Activated CD4-positive, alpha-beta T cell treated with anti-CD3 and anti-CD28 coated beads for 36 hours (primary cell): ENCODE measurements at regions not wholly inside any gene's neighbourhood (a gene's known extent, or its start where the extent isn't known, plus 50 kb on each side); places are given as distances from the start of the nearest gene placed in this dataset.
"Not testable (repeated sequence)": the region's sequence is repeated elsewhere in the genome, so short reads cannot be mapped to it uniquely, and the experiment has no call there.

Source experiments
- ATAC-seq: fragments of 200-7000 bp; cut with Tn5 transposase; one replicate; pipeline ENCODE4 v1.10.0; 2021; ENCODE audit warnings: mild to moderate bottlenecking, moderate library complexity
- CTCF ChIA-PET: fragments of 350-600 bp; sonication (Branson Sonifier 250); formaldehyde crosslinking; loops from one replicate; lab custom pipeline; 2021; ENCODE audit warnings: antibody characterized with exemption; lab: Charles Lee
- POLR2A ChIA-PET: fragments of 350-600 bp; sonication (Branson Sonifier 250); formaldehyde crosslinking; loops from one replicate; lab custom pipeline; 2021; ENCODE audit warnings: antibody characterized with exemption, inconsistent platforms; lab: Charles Lee
- DNase-seq: peaks from one replicate; pipeline ENCODE4 v3.0.0-alpha.2; 2020
- H3K27ac Mint-ChIP-seq: one replicate; pipeline ENCODE4 v1.8.0; 2021; ENCODE audit warnings: mixed read lengths
- H3K27me3 Mint-ChIP-seq: one replicate; pipeline ENCODE4 v1.8.0; 2021; ENCODE audit warnings: mixed read lengths
- H3K36me3 Mint-ChIP-seq: one replicate; pipeline ENCODE4 v1.8.0; 2021; ENCODE audit warnings: low read depth, mixed read lengths
- H3K4me1 Mint-ChIP-seq: one replicate; pipeline ENCODE4 v1.8.0; 2021; ENCODE audit warnings: mixed read lengths
- H3K4me3 Mint-ChIP-seq: one replicate; pipeline ENCODE4 v1.8.0; 2021; ENCODE audit warnings: mild to moderate bottlenecking, moderate library complexity, mixed read lengths
- H3K9me3 Mint-ChIP-seq: one replicate; pipeline ENCODE4 v1.8.0; 2021; ENCODE audit warnings: low read depth, mixed read lengths
- intact Hi-C, 2 experiments: fragments of 100-400 bp; cut with DNase I in 1 of 2; cut with micrococcal nuclease in 1 of 2; formaldehyde crosslinking; loops; one replicate each; pipeline versions ENCODE4 v1.14.2 to v1.15.1; 2022 to 2024; cut with DNase I, micrococcal nuclease

DNA sequence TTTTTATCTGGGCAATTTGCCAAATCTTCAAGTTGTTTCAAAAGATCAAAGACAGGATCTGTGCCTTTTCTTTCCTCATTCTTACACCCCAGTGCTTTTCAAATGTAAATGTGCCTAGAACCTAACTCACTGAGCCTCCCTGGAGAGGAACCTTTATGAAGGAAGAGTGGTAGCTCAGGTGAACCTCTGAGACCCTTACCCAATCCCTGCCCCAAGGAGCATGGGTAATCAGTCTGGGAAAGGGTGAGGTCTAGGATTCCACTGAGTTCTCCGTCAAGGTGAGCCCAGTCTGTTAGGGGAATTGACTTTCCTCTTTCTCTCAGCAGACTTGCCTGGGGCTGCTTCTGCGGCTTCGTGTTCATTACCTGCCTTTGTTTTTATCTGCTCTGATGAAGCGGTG lies 88.1 kb upstream of the MAP4K4 start:
- H3K9me3 Mint-ChIP-seq: no peaks in the 10 kb centered on the region
- H3K4me1 Mint-ChIP-seq: peaks cover 2% of the 10 kb centered on the region
- H3K27ac Mint-ChIP-seq: no peak overlapping the region
- DNase-seq: no peak
- ChIA-PET CTCF (interaction anchor here (1.5 kb wide), 1 partner anchor 42 kb away, joined by 3 read pairs; no protein-coding TSS in a partner anchor), POLR2A (no interaction called here)
- no peak for ATAC-seq
- no peaks in the 10 kb centered on the region for H3K27me3 Mint-ChIP-seq
- H3K4me3 Mint-ChIP-seq: no peak overlapping the region
- no peaks in the 10 kb centered on the region for H3K36me3 Mint-ChIP-seq
- intact Hi-C loops: no loop called here

DNA sequence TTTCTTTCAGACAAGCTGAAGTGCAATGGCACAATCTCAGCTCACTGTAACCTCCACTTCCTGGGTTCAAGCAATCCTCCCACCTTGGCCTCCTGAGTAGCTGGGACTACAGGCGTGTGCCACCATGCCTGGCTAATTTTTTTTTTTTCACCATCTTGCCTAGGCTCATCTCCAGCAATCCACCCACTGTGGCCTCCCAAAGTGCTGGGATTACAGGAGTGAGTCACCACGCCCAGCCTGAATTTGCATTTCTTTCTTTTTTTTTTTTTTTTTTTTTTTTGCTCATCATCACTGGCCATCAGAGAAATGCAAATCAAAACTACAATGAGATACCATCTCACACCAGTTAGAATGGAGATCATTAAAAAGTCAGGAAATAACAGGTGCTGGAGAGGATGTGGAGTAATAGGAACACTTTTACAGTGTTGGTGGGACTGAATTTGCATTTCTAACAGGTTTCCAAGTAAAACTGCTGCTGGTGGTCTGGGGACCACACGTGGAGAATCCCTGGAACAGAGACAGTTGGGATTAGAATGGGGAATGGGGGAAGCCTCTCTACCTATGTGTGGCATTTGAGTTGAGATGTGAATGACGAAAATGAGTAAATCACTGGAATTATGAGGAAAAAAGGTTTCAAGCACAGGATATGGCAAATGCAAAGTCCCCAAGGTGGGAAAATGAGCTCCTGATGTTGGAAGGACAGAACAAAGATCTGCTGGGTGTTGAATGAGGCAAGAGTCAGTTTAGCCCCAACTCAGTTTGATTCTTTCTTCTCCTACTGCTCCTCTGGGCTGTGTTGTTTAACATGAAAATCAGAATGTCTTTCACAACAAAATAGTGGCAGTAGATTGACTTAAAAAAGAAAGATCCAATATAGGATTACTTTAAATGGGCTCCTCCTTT lies 88.8 kb upstream of the MAP4K4 start:
- ATAC-seq: no peak
- CTCF ChIA-PET: interaction anchor here (0.9 to 1.5 kb wide), 2 partner anchors 43 to 264 kb away, joined by 3 to 5 read pairs; no protein-coding TSS in a partner anchor
- intact Hi-C loops: no loop called here
- no peaks in the 10 kb centered on the region for H3K9me3 Mint-ChIP-seq
- no peaks in the 10 kb centered on the region for H3K27me3 Mint-ChIP-seq
- no peaks in the 10 kb centered on the region for H3K4me1 Mint-ChIP-seq
- H3K4me3 Mint-ChIP-seq: no peak overlapping the region
- H3K36me3 Mint-ChIP-seq: no peaks in the 10 kb centered on the region
- no peak for DNase-seq
- H3K27ac Mint-ChIP-seq: no peak overlapping the region
- POLR2A ChIA-PET: no interaction called here

DNA sequence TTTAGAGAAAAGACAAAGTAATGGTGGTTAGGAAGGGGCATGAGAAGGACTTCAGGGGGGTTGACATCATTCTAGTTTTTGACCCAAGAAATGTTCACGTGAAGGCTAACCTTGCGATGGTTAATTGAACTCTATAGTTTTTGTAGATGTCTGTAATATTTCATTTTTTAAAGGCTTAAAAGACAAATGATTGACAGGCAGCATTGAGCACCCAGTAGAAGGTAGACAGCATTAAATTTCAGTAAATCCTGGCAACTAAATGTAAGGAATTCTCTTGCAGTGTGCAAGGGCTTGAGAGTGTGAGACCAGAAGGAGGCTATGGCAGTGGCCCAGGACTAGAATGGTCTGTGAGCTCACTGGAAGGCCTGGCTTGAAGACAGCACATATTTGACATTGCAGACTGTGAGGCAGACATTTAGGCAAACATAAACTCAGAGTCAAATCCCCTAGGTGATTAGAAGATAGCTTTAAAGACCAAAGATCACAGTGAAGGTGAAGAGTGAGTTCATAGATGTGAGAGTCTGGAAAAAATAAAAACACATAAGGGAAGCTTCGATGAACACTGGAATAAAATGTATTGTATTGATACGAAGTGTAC lies 100.1 kb upstream of the MAP4K4 start:
- Mint-ChIP-seq H3K36me3 (no peaks in the 10 kb centered on the region), H3K4me1 (peaks cover 19% of the 10 kb centered on the region), H3K27ac (no peak overlapping the region), H3K4me3 (no peak overlapping the region), H3K27me3 (no peaks in the 10 kb centered on the region), H3K9me3 (no peaks in the 10 kb centered on the region)
- DNase-seq (no peak), ATAC-seq (no peak)
- ChIA-PET POLR2A (no interaction called here), CTCF (interaction anchor here (0.6 to 1.3 kb wide), 2 partner anchors 44 to 226 kb away, joined by 3 read pairs; no protein-coding TSS in a partner anchor)
- intact Hi-C loops: no loop called here

GRCh38 chr2:101596333-101596732 lies 101.2 kb upstream of the MAP4K4 start:
- no peaks in the 10 kb centered on the region for H3K27me3 Mint-ChIP-seq
- no peaks in the 10 kb centered on the region for H3K36me3 Mint-ChIP-seq
- no peaks in the 10 kb centered on the region for H3K9me3 Mint-ChIP-seq
- peaks cover 19% of the 10 kb centered on the region for H3K4me1 Mint-ChIP-seq
- no peak for DNase-seq
- ChIA-PET POLR2A (no interaction called here), CTCF (interaction anchor here (1.3 kb wide), 1 partner anchor 43 kb away, joined by 3 read pairs; no protein-coding TSS in a partner anchor)
- no peak overlapping the region for H3K4me3 Mint-ChIP-seq
- H3K27ac Mint-ChIP-seq: no peak overlapping the region
- intact Hi-C loops: no loop called here
- ATAC-seq: no peak

DNA sequence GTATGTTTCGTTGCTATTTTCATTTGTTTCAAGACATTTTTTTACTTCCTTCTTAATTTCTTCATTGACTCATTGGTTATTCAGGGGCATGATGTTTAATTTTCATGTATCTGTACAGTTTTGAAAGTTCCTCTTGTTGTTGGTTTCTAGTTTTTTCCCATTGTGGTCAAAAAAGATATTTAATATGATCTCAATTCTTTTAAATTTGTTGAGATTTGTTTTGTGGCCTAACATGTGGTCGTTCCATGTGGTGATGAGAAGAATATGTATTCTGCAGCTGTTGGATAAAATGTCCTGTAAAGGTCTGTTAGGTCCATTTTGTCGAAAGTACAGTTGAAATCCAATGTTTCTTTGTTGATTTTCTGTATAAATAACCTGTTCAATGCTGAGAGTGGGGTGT lies 110.3 kb upstream of the MAP4K4 start:
- H3K4me3 Mint-ChIP-seq: no peak overlapping the region
- ChIA-PET CTCF (interaction anchor here (1.1 kb wide), 1 partner anchor 11 kb away, joined by 4 read pairs; no protein-coding TSS in a partner anchor), POLR2A (no interaction called here)
- H3K9me3 Mint-ChIP-seq: peaks cover 5% of the 10 kb centered on the region
- H3K27ac Mint-ChIP-seq: no peak overlapping the region
- no peak for DNase-seq
- H3K4me1 Mint-ChIP-seq: no peaks in the 10 kb centered on the region
- H3K36me3 Mint-ChIP-seq: no peaks in the 10 kb centered on the region
- intact Hi-C loops: no loop called here
- no peak for ATAC-seq
- H3K27me3 Mint-ChIP-seq: no peaks in the 10 kb centered on the region

GRCh38 chr2:101583861-101584260 lies 108.9 kb upstream of the RFX8 start:
- intact Hi-C loops: no loop called here
- ChIA-PET POLR2A (no interaction called here), CTCF (no interaction called here)
- no peak overlapping the region for H3K4me3 Mint-ChIP-seq
- DNase-seq: no peak
- no peak for ATAC-seq
- no peaks in the 10 kb centered on the region for H3K36me3 Mint-ChIP-seq
- peaks cover 6% of the 10 kb centered on the region for H3K9me3 Mint-ChIP-seq
- no peaks in the 10 kb centered on the region for H3K4me1 Mint-ChIP-seq
- no peak overlapping the region for H3K27ac Mint-ChIP-seq
- H3K27me3 Mint-ChIP-seq: no peaks in the 10 kb centered on the region

- CTCF ChIA-PET: no interaction called here
- H3K36me3 Mint-ChIP-seq: no peaks in the 10 kb centered on the region
- no peak overlapping the region for H3K4me3 Mint-ChIP-seq
Measured at GRCh38 chr2:101581675-101582299, 106.9 kb upstream of the RFX8 start.

DNA sequence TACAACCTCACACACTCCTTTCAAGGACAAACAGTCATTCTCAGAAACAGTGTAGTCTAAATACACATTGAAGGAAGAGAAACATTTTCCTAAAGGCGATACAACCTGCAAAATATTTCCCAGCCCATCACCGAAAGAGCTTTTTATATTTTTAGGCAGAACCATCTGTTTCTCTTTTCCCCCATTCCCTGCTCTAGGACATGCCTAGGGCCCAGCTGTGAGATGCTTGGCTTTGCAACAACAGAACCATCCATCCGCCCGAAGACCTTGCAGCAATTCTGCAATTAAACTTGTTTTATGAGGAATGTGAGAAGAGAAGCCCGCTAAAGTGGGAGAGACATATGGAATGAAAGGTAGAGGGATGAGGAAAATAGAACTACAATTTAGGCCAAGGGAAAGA lies 105.6 kb upstream of the RFX8 start:
- Mint-ChIP-seq H3K4me1 (peaks cover 14% of the 10 kb centered on the region), H3K4me3 (no peak overlapping the region), H3K36me3 (no peaks in the 10 kb centered on the region), H3K9me3 (peaks cover 4% of the 10 kb centered on the region), H3K27me3 (no peaks in the 10 kb centered on the region), H3K27ac (no peak overlapping the region)
- ATAC-seq (no peak), DNase-seq (no peak)
- ChIA-PET CTCF (no interaction called here), POLR2A (no interaction called here)
- intact Hi-C loops: no loop called here

More at GRCh38 chr2:101581675-101582299, 106.9 kb upstream of the RFX8 start:
- ATAC-seq (no peak), DNase-seq (no peak)
- no peaks in the 10 kb centered on the region for H3K27me3 Mint-ChIP-seq
- H3K4me1 Mint-ChIP-seq: peaks cover 7% of the 10 kb centered on the region
- H3K27ac Mint-ChIP-seq: no peak overlapping the region
- intact Hi-C loops: no loop called here
- peaks cover 4% of the 10 kb centered on the region for H3K9me3 Mint-ChIP-seq
- POLR2A ChIA-PET: no interaction called here

DNA sequence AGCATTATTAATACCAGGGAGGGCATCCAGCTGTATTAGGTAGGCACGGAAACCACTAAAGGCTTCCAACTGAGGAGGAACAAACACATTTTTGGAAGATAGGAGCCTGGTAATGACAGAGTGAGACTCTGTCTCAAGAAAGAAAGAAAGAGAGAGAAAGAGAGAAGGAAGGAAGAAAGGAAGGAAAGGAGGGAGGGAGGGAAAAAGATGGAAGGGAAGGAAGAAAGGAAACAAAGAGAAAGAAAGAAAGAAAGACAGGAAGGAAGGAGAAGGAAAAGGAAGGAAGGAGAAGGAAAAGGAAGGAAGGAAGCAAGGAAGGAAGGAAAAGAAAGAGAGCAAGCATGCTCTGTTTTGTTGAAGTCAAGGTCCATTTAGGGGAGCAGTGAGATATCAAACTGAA lies 103.8 kb upstream of the RFX8 start:
- H3K27ac Mint-ChIP-seq: no peak overlapping the region
- H3K27me3 Mint-ChIP-seq: no peaks in the 10 kb centered on the region

GRCh38 chr2:101578135-101578534 lies 103.2 kb upstream of the RFX8 start:
- DNase-seq, ATAC-seq, H3K9me3 Mint-ChIP-seq, H3K27ac Mint-ChIP-seq, H3K36me3 Mint-ChIP-seq, intact Hi-C loops, H3K27me3 Mint-ChIP-seq, CTCF ChIA-PET, H3K4me3 Mint-ChIP-seq: not testable (repeated sequence)
- POLR2A ChIA-PET: interaction anchor here (0.8 kb wide), 1 partner anchor 312 kb away, joined by 4 read pairs; no protein-coding TSS in a partner anchor
- peaks cover 17% of the 10 kb centered on the region for H3K4me1 Mint-ChIP-seq

More for the DNA sequence above, 103.8 kb upstream of the RFX8 start:
- POLR2A ChIA-PET: interaction anchor here (0.8 kb wide), 1 partner anchor 312 kb away, joined by 4 read pairs; no protein-coding TSS in a partner anchor
- intact Hi-C loops: no loop called here
- ATAC-seq (no peak), DNase-seq (no peak)
- Mint-ChIP-seq H3K4me3 (no peak overlapping the region), H3K4me1 (peaks cover 17% of the 10 kb centered on the region), H3K9me3 (peaks cover 2% of the 10 kb centered on the region), H3K36me3 (no peaks in the 10 kb centered on the region)
- CTCF ChIA-PET: no interaction called here

- POLR2A ChIA-PET: no interaction called here
- Mint-ChIP-seq H3K36me3 (peaks cover 2% of the 10 kb centered on the region), H3K27me3 (no peaks in the 10 kb centered on the region), H3K27ac (no peak overlapping the region), H3K4me1 (peaks cover 17% of the 10 kb centered on the region), H3K9me3 (peaks cover 5% of the 10 kb centered on the region), H3K4me3 (no peak overlapping the region)
- ATAC-seq (peak; percentile 42), DNase-seq (no peak)
- intact Hi-C loops: no loop called here
- CTCF ChIA-PET: no interaction called here
Measured at GRCh38 chr2:101577173-101577572, 102.3 kb upstream of the RFX8 start.
